Hepatocyte (in vitro differentiated cells): ENCODE measurements at regions not wholly inside any gene's neighbourhood (a gene's known extent, or its start where the extent isn't known, plus 50 kb on each side); places are given as distances from the start of the nearest gene placed in this dataset.

Experiments used
- DNase-seq: peaks from one replicate; pipeline ENCODE4 v3.0.0-alpha.2; 2016; ENCODE audit warnings: low spot score
- H2AFZ ChIP-seq: fragments of 200-600 bp; sonication (generic); 2 replicates; pipeline ENCODE4 v1.6.0; 2016; ENCODE audit warnings: antibody characterized with exemption, mild to moderate bottlenecking
- H3K27ac ChIP-seq: fragments of 200-600 bp; sonication (generic); 2 replicates; pipeline ENCODE4 v1.5.1; 2016; ENCODE audit warnings: mild to moderate bottlenecking
- H3K27me3 ChIP-seq: fragments of 200-600 bp; sonication (generic); 2 replicates; pipeline ENCODE4 v1.6.1; 2016
- H3K36me3 ChIP-seq: fragments of 200-600 bp; sonication (generic); replicated peaks from 2 replicates; pipeline ENCODE4 v1.5.1; 2016; ENCODE audit warnings: low read depth; ENCODE audit not compliant: insufficient read depth
- H3K4me1 ChIP-seq: fragments of 200-600 bp; sonication (generic); 2 replicates; pipeline ENCODE4 v1.5.1; 2016; ENCODE audit warnings: mild to moderate bottlenecking, moderate library complexity; ENCODE audit not compliant: insufficient read depth
- H3K4me2 ChIP-seq: fragments of 200-600 bp; sonication (generic); 2 replicates; pipeline ENCODE4 v1.6.0; 2016
- H3K4me3 ChIP-seq: fragments of 200-600 bp; sonication (generic); 2 replicates; pipeline ENCODE4 v1.5.1; 2016; ENCODE audit warnings: mild to moderate bottlenecking
- H3K79me2 ChIP-seq: fragments of 200-600 bp; sonication (generic); 2 replicates; pipeline ENCODE4 v1.6.0; 2017; ENCODE audit warnings: mild to moderate bottlenecking
- H3K9me2 ChIP-seq: fragments of 200-600 bp; sonication (generic); replicated peaks from 2 replicates; pipeline ENCODE4 v1.6.0; 2017; ENCODE audit warnings: mild to moderate bottlenecking; ENCODE audit not compliant: insufficient read depth
- H3K9me3 ChIP-seq: fragments of 200-600 bp; sonication (generic); 2 replicates; pipeline ENCODE4 v1.5.1; 2016; ENCODE audit warnings: low read depth, mild to moderate bottlenecking
- H4K20me1 ChIP-seq: fragments of 200-600 bp; sonication (generic); 2 replicates; pipeline ENCODE4 v1.6.0; 2016; ENCODE audit warnings: mild to moderate bottlenecking; ENCODE audit not compliant: insufficient read depth, poor library complexity, severe bottlenecking
- CTCF ChIP-seq: fragments of 200-600 bp; sonication (generic); IDR thresholded peaks from 2 replicates; pipeline ENCODE4 v1.5.1; 2016; ENCODE audit warnings: antibody characterized with exemption, mild to moderate bottlenecking; ENCODE audit not compliant: poor library complexity
- EZH2 ChIP-seq: fragments of 200-600 bp; sonication (generic); IDR thresholded peaks from 2 replicates; pipeline ENCODE4 v1.6.1; 2016; ENCODE audit warnings: antibody characterized with exemption, mild to moderate bottlenecking, borderline replicate concordance
- EZH2phosphoT487 ChIP-seq: fragments of 200-600 bp; sonication (generic); IDR thresholded peaks from one replicate; pipeline ENCODE4 v1.6.1; 2018; ENCODE audit warnings: antibody characterized with exemption, mild to moderate bottlenecking, low read depth, moderate library complexity; ENCODE audit not compliant: unreplicated experiment, severe bottlenecking
- WGBS: methylation state at CpG from one replicate; pipeline ENCODE4 v1.1.6; 2016; ENCODE audit warnings: low lambda C conversion rate; ENCODE audit errors: missing lambda C conversion rate; 5-methylcytosine and 5-hydroxymethylcytosine counted together

GRCh38 chr3:144229953-144230352 is 258.3 kb downstream of the DIPK2A start:
- Histone ChIP-seq H3K36me3 (no peaks in the 10 kb centered on the region), H3K27me3 (no peaks in the 10 kb centered on the region), H3K79me2 (no peaks in the 10 kb centered on the region), H3K27ac (no peak overlapping the region), H4K20me1 (no peaks in the 10 kb centered on the region), H3K4me3 (no peak overlapping the region), H3K4me1 (no peaks in the 10 kb centered on the region), H3K9me2 (no peaks in the 10 kb centered on the region), H2AFZ (no peak overlapping the region), H3K4me2 (no peak overlapping the region), H3K9me3 (no peaks in the 10 kb centered on the region)
- no peak for DNase-seq
- TF ChIP-seq EZH2phosphoT487 (no peak), CTCF (no peak), EZH2 (no peak)

- no peak overlapping the region for H3K27ac ChIP-seq
- no peaks in the 10 kb centered on the region for H3K9me3 ChIP-seq
- no peak for TF ChIP-seq CTCF
- no peak for TF ChIP-seq EZH2phosphoT487
- TF ChIP-seq EZH2 = no peak
- H3K4me2 ChIP-seq = no peak overlapping the region
- WGBS = 91% methylated on average over 2 of the region's 2 CpGs
- H3K79me2 ChIP-seq = no peaks in the 10 kb centered on the region
- no peaks in the 10 kb centered on the region for H4K20me1 ChIP-seq
- H3K4me3 ChIP-seq = no peak overlapping the region
- no peak overlapping the region for H2AFZ ChIP-seq
- H3K36me3 ChIP-seq = no peaks in the 10 kb centered on the region
- DNase-seq = no peak
- H3K27me3 ChIP-seq = no peaks in the 10 kb centered on the region
- H3K4me1 ChIP-seq = no peaks in the 10 kb centered on the region
- H3K9me2 ChIP-seq = no peaks in the 10 kb centered on the region
Measured at GRCh38 chr3:144235489-144235888, 263.9 kb downstream of the DIPK2A start.

- Histone ChIP-seq H3K9me2 (no peaks in the 10 kb centered on the region), H3K27ac (no peak overlapping the region), H3K9me3 (no peaks in the 10 kb centered on the region), H3K4me2 (no peak overlapping the region), H4K20me1 (no peaks in the 10 kb centered on the region), H3K4me1 (no peaks in the 10 kb centered on the region), H2AFZ (no peak overlapping the region), H3K4me3 (no peak overlapping the region), H3K27me3 (no peaks in the 10 kb centered on the region), H3K36me3 (no peaks in the 10 kb centered on the region), H3K79me2 (no peaks in the 10 kb centered on the region)
- WGBS = 93% methylated on average over 5 of the region's 5 CpGs
- DNase-seq = no peak
- TF ChIP-seq EZH2phosphoT487 (no peak), CTCF (no peak), EZH2 (no peak)
Measured at GRCh38 chr3:144237351-144237750, 265.7 kb downstream of the DIPK2A start.

GRCh38 chr3:144241404-144241803 is 269.8 kb downstream of the DIPK2A start:
- Histone ChIP-seq H3K4me1 (no peaks in the 10 kb centered on the region), H3K36me3 (no peaks in the 10 kb centered on the region), H3K4me3 (no peak overlapping the region), H3K27me3 (no peaks in the 10 kb centered on the region), H3K27ac (no peak overlapping the region), H3K9me3 (no peaks in the 10 kb centered on the region), H3K9me2 (no peaks in the 10 kb centered on the region), H2AFZ (no peak overlapping the region), H3K4me2 (no peak overlapping the region), H3K79me2 (no peaks in the 10 kb centered on the region), H4K20me1 (no peaks in the 10 kb centered on the region)
- WGBS = 48% methylated on average over 4 of the region's 4 CpGs
- peak; percentile 31 for DNase-seq
- TF ChIP-seq CTCF = no peak
- TF ChIP-seq EZH2 = no peak
- no peak for TF ChIP-seq EZH2phosphoT487
